Kasumi-1 (cell line): ENCODE measurements at regions not wholly inside any gene's neighbourhood (a gene's known extent, or its start where the extent isn't known, plus 50 kb on each side); places are given as distances from the start of the nearest gene placed in this dataset.

Source experiments
- DNase-seq, 2 experiments: peaks; one replicate each; lab custom pipeline; 2025; lab: John Stamatoyannopoulos, UW

DNA sequence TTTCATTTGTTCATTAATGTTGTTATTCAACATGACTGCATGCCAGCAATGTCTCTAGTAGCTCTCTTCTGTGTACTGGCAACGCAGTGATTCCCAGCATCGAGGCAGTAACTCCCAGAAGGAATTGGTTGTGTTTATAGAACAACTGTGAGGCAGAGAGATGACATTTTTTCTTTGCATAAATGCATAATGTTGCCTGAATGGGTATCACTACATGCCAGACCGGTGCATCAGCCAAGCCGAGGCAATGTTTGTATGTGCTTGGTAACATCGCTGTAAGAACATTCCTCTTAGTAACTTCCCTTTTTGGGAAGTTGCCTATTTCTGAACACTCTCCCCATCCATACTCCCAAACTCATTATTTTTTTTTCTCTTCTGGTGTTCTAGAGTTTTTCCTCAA is 182.9 kb downstream of the HTR7 start:
- DNase-seq = no peak

DNA sequence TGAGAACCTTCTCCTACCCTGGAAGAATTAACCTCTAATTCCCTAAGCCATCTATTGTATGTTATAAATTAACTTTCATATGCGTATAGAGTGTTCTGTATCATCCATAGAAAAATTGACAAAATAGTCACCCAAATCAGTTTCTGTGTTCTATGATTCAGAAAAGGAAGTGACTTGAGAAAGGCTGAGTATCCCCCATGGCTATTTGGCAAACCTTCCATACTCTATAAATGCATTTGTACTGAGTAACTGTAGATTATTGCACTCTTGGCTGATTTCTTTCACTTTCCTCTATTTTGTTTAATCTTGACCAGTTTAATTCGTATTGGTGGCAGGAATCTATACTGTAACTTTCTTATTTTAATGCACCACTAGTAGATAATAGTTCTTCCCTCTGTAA is 182.2 kb downstream of the HTR7 start:
- no peak for DNase-seq
